AG04449 (cell line): ENCODE measurements at regions not wholly inside any gene's neighbourhood (a gene's known extent, or its start where the extent isn't known, plus 50 kb on each side); places are given as distances from the start of the nearest gene placed in this dataset.

Experiments used
- CTCF ChIA-PET: fragments of 350-600 bp; formaldehyde crosslinking; extraction: SDS; loops from one replicate; lab custom pipeline; 2021; ENCODE audit warnings: antibody characterized with exemption; lab: Yijun Ruan, JAX
- POLR2A ChIA-PET: fragments of 400-600, 350-600 bp; formaldehyde crosslinking; extraction: SDS; loops from one replicate; lab custom pipeline; 2020; ENCODE audit warnings: antibody characterized with exemption, inconsistent platforms; lab: Yijun Ruan, JAX
- DNase-seq: peaks from one replicate; pipeline ENCODE4 v3.0.0-alpha.2; 2010; ENCODE audit warnings: low read depth, low spot score
- H3K4me3 ChIP-seq: 2 replicates; pipeline ENCODE4 v1.5.1; 2011; ENCODE audit warnings: low read depth, mild to moderate bottlenecking, control low read depth, low read length
- TF ChIP-seq, protein P1 (sequence below): IDR thresholded peaks from one replicate; pipeline ENCODE4 v1.5.1; 2011; ENCODE audit warnings: mild to moderate bottlenecking, moderate library complexity, low read length, control low read depth, inconsistent platforms; ENCODE audit not compliant: insufficient read depth; ENCODE audit errors: missing control alignments

GRCh38 chr4:73687421-73687820 is 52.9 kb upstream of the CXCL8 start:
- CTCF ChIA-PET: no interaction called here
- no peak for DNase-seq
- TF ChIP-seq, protein P1, sequence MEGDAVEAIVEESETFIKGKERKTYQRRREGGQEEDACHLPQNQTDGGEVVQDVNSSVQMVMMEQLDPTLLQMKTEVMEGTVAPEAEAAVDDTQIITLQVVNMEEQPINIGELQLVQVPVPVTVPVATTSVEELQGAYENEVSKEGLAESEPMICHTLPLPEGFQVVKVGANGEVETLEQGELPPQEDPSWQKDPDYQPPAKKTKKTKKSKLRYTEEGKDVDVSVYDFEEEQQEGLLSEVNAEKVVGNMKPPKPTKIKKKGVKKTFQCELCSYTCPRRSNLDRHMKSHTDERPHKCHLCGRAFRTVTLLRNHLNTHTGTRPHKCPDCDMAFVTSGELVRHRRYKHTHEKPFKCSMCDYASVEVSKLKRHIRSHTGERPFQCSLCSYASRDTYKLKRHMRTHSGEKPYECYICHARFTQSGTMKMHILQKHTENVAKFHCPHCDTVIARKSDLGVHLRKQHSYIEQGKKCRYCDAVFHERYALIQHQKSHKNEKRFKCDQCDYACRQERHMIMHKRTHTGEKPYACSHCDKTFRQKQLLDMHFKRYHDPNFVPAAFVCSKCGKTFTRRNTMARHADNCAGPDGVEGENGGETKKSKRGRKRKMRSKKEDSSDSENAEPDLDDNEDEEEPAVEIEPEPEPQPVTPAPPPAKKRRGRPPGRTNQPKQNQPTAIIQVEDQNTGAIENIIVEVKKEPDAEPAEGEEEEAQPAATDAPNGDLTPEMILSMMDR: no peak
- POLR2A ChIA-PET: no interaction called here
- H3K4me3 ChIP-seq: no peak overlapping the region

DNA sequence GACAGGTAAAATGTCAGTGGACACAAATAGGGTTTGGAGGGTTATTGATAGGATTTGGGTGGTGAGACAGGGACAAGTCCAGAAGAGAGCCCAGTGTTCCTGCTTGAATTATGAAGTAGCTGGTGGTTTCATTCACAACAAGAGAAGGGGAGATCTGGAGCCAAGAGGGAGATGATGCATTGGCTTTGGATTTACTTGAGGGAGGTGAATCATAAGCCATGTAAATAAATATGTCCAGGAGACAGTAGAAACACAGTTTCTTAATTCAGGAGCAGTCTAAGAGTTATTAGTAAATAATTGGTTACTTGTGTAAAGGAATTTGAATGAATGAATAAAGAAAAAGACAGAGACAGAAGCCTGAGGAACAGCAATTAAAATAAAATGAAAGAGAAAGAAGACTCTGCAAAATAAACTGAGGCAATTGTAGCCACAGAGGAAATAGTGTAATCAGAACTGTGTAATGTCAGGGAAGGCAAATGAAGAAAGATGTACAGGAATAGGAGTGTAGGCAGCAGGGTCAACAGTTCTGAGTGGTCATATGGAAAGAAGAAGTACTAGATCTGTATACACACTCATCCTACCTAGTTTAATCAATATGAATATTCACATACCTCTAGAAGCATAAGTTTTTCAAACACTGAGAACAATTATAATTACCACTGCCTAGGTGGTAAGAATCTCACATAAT is 50.2 kb upstream of the CXCL8 start:
- CTCF ChIA-PET: interaction anchor here (1.6 kb wide), 1 partner anchor 97 kb away, joined by 3 read pairs; no protein-coding TSS in a partner anchor
- DNase-seq: no peak

More for the DNA sequence above, 50.2 kb upstream of the CXCL8 start:
- TF ChIP-seq, protein P1: no peak
- POLR2A ChIA-PET: no interaction called here
- H3K4me3 ChIP-seq: no peak overlapping the region
